22Rv1 (cell line): ENCODE measurements at regions not wholly inside any gene's neighbourhood (a gene's known extent, or its start where the extent isn't known, plus 50 kb on each side); places are given as distances from the start of the nearest gene placed in this dataset.

Experiments
- CTCF ChIP-seq: fragments of 450-650 bp; IDR thresholded peaks from 2 replicates; pipeline ENCODE4 v1.5.1; 2017; ENCODE audit warnings: mild to moderate bottlenecking
- ZFX ChIP-seq: fragments of 450-650 bp; IDR thresholded peaks from 2 replicates; pipeline ENCODE4 v1.6.1; 2017; ENCODE audit warnings: antibody characterized with exemption, borderline replicate concordance

DNA sequence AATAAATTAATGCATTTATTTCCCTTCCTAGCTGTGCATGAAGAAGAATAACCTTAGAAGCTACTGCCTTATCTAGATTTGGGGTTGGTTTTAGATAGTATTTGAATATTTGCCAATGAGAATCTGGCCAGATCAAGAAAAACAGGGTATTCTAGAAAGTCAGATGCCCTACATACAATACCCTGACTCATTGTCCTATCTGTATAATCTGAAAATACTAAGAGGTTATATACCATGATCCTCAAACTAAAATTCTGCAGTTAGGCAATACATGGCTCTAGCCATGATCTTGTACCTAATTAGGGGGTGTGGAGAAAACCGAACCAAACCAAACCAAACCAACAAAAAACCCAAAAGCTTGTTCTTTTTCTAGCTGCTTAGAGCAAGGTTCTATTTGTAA, 240.4 kb upstream of the LYZL1 start:
- TF ChIP-seq CTCF: no peak
- TF ChIP-seq ZFX: no peak
